Thyroid gland (tissue), 4 donors: ENCODE measurements at regions not wholly inside any gene's neighbourhood (a gene's known extent, or its start where the extent isn't known, plus 50 kb on each side); places are given as distances from the start of the nearest gene placed in this dataset.

Experiments
- DNase-seq, 2 donors: peaks; one replicate each; pipeline ENCODE4 v3.0.0-alpha.2; 2019
- H3K27ac ChIP-seq, 3 donors: fragments of 200-600 bp; sonication (generic); 1 replicate in 2 of 3; 2 replicates in 1 of 3; pipeline ENCODE4 v1.5.1; 2016 to 2019; ENCODE audit warnings: mild to moderate bottlenecking in 1 of 3, moderate library complexity in 1 of 3
- H3K27me3 ChIP-seq: fragments of 200-600 bp; sonication (generic); one replicate; pipeline ENCODE4 v1.5.1; 2019
- H3K36me3 ChIP-seq, 2 donors: fragments of 200-600 bp; sonication (generic); one replicate each; pipeline ENCODE4 v1.5.1; 2016 to 2019
- H3K4me1 ChIP-seq, 2 donors: fragments of 200-600 bp; sonication (generic); one replicate each; pipeline ENCODE4 v1.5.1; 2017 to 2019
- H3K4me3 ChIP-seq, 3 donors: fragments of 200-600 bp; sonication (generic); replicated peaks in 1 of 3; 1 replicate in 2 of 3; 2 replicates in 1 of 3; pipeline ENCODE4 v1.5.1; 2016; ENCODE audit warnings: mild to moderate bottlenecking in 1 of 3
- H3K9me3 ChIP-seq: fragments of 200-600 bp; sonication (generic); one replicate; pipeline ENCODE4 v1.5.1; 2017
- POLR2A ChIP-seq, 2 donors: fragments of 450-650 bp; IDR thresholded peaks; one replicate each; pipeline ENCODE4 v1.6.1; 2017; ENCODE audit warnings: antibody characterized with exemption in 2 of 2, mild to moderate bottlenecking in 2 of 2, moderate library complexity in 1 of 2
- WGBS, 2 donors: methylation state at CpG; one replicate each; pipeline ENCODE4 v1.1.5; 2017; 5-methylcytosine and 5-hydroxymethylcytosine counted together
- intact Hi-C: fragments of 100-400 bp; cut with DNase I; formaldehyde crosslinking; loops from one replicate; pipeline ENCODE4 v1.15.1; 2023
- TF ChIP-seq, protein P1 (sequence below), 6 experiments: fragments of 200-600 bp in 3 of 6; fragments of 450-650 bp in 3 of 6; sonication (generic) in 3 of 6; IDR thresholded peaks; one replicate each; pipeline ENCODE4 v1.5.1; 2016 to 2019; ENCODE audit warnings: antibody characterized with exemption in 6 of 6, mild to moderate bottlenecking in 2 of 6, inconsistent platforms in 1 of 6, moderate library complexity in 1 of 6

DNA sequence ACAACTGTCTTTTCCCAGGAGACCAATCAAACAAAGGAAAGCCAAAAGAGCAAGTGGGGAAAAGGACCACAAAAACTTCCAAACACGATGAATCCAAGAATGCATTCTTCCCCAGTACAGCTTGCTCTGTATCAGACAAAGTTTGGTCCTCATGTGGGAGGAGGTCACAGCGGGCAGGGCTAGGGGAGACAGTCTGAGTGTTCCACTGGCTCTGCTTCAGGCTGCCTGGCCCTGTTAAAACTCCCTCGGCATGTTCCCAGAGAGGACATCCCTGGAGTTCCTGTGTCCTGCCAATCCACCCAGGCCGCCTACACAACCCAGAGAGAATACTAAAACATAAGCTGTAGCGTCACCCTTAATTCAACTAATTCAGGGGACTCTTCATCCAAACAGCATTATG is 415.1 kb upstream of the DYNLRB2 start:
- WGBS, 2 donors, result 74 to 92% methylated on average over 5 of the region's 5 CpGs

DNA sequence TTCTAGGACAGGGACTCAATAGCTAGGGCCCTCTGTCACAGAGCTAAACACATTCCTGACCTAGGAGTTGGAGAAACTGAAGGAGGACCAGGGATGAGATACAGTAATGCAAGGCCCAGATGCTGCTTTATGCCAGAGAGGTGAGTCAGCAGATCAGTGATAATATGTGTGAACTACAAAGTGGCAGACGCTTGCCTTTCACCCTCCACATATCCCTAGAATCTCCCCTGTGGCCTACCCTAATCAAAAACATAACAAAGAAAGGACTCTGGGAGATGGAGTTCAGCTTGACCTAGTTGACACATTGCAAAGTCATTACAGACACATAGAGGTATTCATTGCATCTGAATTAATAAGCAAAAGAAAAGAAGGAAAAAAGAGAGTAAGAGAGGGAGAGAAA is 417.6 kb upstream of the DYNLRB2 start:
- no peak overlapping the region for H3K4me3 ChIP-seq
- no peaks in the 10 kb centered on the region for H3K36me3 ChIP-seq
- no peak for TF ChIP-seq POLR2A (IDR thresholded peaks at IDR 0.05)
- TF ChIP-seq, protein P1, sequence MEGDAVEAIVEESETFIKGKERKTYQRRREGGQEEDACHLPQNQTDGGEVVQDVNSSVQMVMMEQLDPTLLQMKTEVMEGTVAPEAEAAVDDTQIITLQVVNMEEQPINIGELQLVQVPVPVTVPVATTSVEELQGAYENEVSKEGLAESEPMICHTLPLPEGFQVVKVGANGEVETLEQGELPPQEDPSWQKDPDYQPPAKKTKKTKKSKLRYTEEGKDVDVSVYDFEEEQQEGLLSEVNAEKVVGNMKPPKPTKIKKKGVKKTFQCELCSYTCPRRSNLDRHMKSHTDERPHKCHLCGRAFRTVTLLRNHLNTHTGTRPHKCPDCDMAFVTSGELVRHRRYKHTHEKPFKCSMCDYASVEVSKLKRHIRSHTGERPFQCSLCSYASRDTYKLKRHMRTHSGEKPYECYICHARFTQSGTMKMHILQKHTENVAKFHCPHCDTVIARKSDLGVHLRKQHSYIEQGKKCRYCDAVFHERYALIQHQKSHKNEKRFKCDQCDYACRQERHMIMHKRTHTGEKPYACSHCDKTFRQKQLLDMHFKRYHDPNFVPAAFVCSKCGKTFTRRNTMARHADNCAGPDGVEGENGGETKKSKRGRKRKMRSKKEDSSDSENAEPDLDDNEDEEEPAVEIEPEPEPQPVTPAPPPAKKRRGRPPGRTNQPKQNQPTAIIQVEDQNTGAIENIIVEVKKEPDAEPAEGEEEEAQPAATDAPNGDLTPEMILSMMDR (IDR thresholded peaks at IDR 0.05), result no peak
- intact Hi-C loops, result no loop called here
- DNase-seq, result no peak
- no peak overlapping the region for H3K27ac ChIP-seq
- H3K4me1 ChIP-seq, result no peaks in the 10 kb centered on the region
- WGBS, 2 donors, result 74 to 94% methylated on average over 1 of the region's 1 CpG
- no peaks in the 10 kb centered on the region for H3K9me3 ChIP-seq
- no peaks in the 10 kb centered on the region for H3K27me3 ChIP-seq

More for the DNA sequence above, 415.1 kb upstream of the DYNLRB2 start:
- no peaks in the 10 kb centered on the region for H3K36me3 ChIP-seq
- intact Hi-C loops, result no loop called here
- TF ChIP-seq, protein P1 (IDR thresholded peaks at IDR 0.05), result no peak
- TF ChIP-seq POLR2A (IDR thresholded peaks at IDR 0.05), result no peak
- no peak overlapping the region for H3K27ac ChIP-seq
- H3K9me3 ChIP-seq, result no peaks in the 10 kb centered on the region
- H3K27me3 ChIP-seq, result no peaks in the 10 kb centered on the region
- DNase-seq, result peak in 1 of 2 donors; percentile 4
- no peaks in the 10 kb centered on the region for H3K4me1 ChIP-seq
- H3K4me3 ChIP-seq, result no peak overlapping the region

DNA sequence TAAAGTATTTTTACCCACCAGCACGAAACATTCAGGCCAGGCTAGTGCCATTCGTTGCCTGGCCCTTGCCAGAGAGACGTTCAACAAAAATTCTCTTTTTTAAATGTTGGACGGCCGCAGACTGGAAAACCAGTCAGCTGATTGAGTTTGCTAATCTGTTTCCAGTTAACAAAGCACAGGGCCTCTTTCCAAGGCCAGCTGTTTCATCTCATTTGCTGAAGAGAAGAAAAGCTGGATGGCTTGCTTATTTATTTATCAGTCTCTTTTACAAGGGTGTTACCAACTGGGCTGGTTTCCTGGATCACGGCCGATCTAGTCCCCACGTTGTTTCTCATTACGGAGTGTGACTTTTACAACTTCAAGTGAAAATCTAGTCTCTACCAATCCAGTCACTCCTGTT is 418.7 kb upstream of the DYNLRB2 start:
- no peaks in the 10 kb centered on the region for H3K4me1 ChIP-seq
- TF ChIP-seq, protein P1 (IDR thresholded peaks at IDR 0.05), result no peak
- TF ChIP-seq POLR2A (IDR thresholded peaks at IDR 0.05), result no peak
- H3K9me3 ChIP-seq, result no peaks in the 10 kb centered on the region
- H3K27me3 ChIP-seq, result no peaks in the 10 kb centered on the region
- H3K4me3 ChIP-seq, result no peak overlapping the region
- WGBS, 2 donors, result 68 to 71% methylated on average over 9 of the region's 9 CpGs
- intact Hi-C loops, result no loop called here
- no peaks in the 10 kb centered on the region for H3K36me3 ChIP-seq
- H3K27ac ChIP-seq, result no peak overlapping the region
- DNase-seq, result peak in 1 of 2 donors; percentile 4

DNA sequence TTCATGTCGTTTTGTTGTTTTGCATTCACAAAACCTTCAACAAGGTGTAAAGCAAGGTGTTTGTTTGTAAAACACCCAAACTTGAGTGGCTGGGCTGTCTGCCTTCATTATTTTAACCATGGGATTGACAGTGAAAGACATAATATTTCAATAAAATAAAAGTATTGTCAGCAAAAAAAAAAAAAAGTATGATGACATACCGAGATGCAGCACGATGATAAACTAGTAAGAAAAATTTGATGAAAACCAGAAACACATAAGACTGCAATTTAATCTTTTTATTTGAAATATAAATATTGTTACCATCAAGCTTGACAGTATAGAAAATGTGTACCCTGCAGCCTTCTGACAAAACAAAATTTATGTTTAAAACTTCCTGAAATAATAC is 419.3 kb upstream of the DYNLRB2 start:
- TF ChIP-seq, protein P1 (IDR thresholded peaks at IDR 0.05), result no peak
- TF ChIP-seq POLR2A (IDR thresholded peaks at IDR 0.05), result no peak
- DNase-seq, result no peak
- 66 to 69% methylated on average over 3 of the region's 3 CpGs for WGBS, 2 donors
- Histone ChIP-seq H3K4me3 (no peak overlapping the region), H3K4me1 (no peaks in the 10 kb centered on the region), H3K27me3 (no peaks in the 10 kb centered on the region), H3K27ac (no peak overlapping the region), H3K36me3 (no peaks in the 10 kb centered on the region), H3K9me3 (no peaks in the 10 kb centered on the region)
- intact Hi-C loops, result no loop called here

DNA sequence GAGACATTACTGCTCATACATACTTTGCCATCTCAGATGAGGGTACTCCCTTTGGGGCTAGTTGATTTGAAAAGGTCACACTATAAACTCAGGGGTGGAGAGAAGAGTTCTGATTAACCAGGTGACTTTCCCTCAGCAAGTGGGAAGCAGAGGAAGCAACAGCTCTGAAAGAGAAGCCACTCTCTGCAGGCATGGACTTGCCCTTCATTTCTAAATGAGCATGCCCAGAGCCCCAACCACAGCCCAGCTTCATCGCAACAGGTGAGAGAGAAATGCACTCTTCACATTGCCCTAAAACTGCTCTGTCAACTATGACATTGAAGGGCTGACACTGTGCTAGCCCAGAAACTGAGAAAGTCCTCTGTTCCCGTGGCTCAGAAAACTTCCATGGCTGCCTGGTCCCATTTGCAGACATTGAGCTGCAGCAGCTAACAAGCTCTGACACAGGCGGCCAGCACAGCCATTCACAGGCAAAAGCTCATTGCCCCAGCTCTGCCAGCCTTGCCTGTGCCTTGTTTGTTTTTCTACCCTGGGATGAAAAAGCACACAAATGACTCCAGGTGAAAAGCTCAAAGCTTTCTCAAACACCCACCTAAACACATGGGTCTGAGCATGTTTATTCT is 419.8 kb upstream of the DYNLRB2 start:
- WGBS, 2 donors, result 47 to 89% methylated on average over 2 to 3 of the region's 3 CpGs
- no peak overlapping the region for H3K4me3 ChIP-seq
- H3K27me3 ChIP-seq, result no peaks in the 10 kb centered on the region
- H3K9me3 ChIP-seq, result no peaks in the 10 kb centered on the region
- intact Hi-C loops, result no loop called here
- no peaks in the 10 kb centered on the region for H3K36me3 ChIP-seq
- no peaks in the 10 kb centered on the region for H3K4me1 ChIP-seq
- no peak overlapping the region for H3K27ac ChIP-seq
- peak in 1 of 2 donors; percentile 3 for DNase-seq
- TF ChIP-seq, protein P1 (IDR thresholded peaks at IDR 0.05), result no peak
- TF ChIP-seq POLR2A (IDR thresholded peaks at IDR 0.05), result no peak
